SK-N-MC (cell line): ENCODE measurements at regions not wholly inside any gene's neighbourhood (a gene's known extent, or its start where the extent isn't known, plus 50 kb on each side); places are given as distances from the start of the nearest gene placed in this dataset.

Source experiments
- EZH2 ChIP-seq: fragments of 200-600 bp; sonication (generic); IDR thresholded peaks from one replicate; pipeline ENCODE4 v1.6.1; 2017; ENCODE audit warnings: antibody characterized with exemption
- POLR2AphosphoS5 ChIP-seq: IDR thresholded peaks from 2 replicates; pipeline ENCODE4 v1.6.1; 2012; ENCODE audit warnings: mild to moderate bottlenecking, low read depth, low read length, borderline replicate concordance

GRCh38 chr1:29379443-29380073 is 143.2 kb downstream of the PTPRU start:
- TF ChIP-seq EZH2 (no peak), POLR2AphosphoS5 (no peak)
